OCI-LY7 (cell line): ENCODE measurements at regions not wholly inside any gene's neighbourhood (a gene's known extent, or its start where the extent isn't known, plus 50 kb on each side); places are given as distances from the start of the nearest gene placed in this dataset.

ENCODE experiments used
- BruUV-seq: library from RNA; stranded (reverse); fragments of 400-500 nt; replicated peaks from 2 replicates; lab custom pipeline; 2021; lab: Mats Ljungman, UMichigan
- CTCF ChIA-PET: fragments of 300-600 bp; sonication (Branson Sonifier 250); formaldehyde crosslinking; loops from one replicate; lab custom pipeline; 2022; ENCODE audit warnings: antibody characterized with exemption; ENCODE audit not compliant: unreplicated experiment; lab: Charles Lee
- POLR2A ChIA-PET: fragments of 300-600 bp; sonication (Branson Sonifier 250); formaldehyde crosslinking; loops from one replicate; lab custom pipeline; 2022; ENCODE audit warnings: antibody characterized with exemption; lab: Charles Lee
- DNase-seq: peaks from one replicate; pipeline ENCODE4 v3.0.0-alpha.2; 2015; ENCODE audit warnings: low spot score
- H2AFZ ChIP-seq: fragments of 200-600 bp; sonication (generic), shearing (Covaris generic); 2 replicates; pipeline ENCODE4 v1.6.1; 2014; ENCODE audit warnings: mild to moderate bottlenecking, antibody characterized with exemption, low read length, moderate library complexity
- H3K27ac ChIP-seq: fragments of 200-600 bp; sonication (generic); 2 replicates; pipeline ENCODE4 v1.5.1; 2014; ENCODE audit warnings: mixed run types, low read depth, mild to moderate bottlenecking, moderate library complexity, low read length, inconsistent platforms; ENCODE audit not compliant: poor library complexity, severe bottlenecking
- H3K36me3 ChIP-seq: fragments of 200-600 bp; sonication (generic); 2 replicates; pipeline ENCODE4 v1.6.1; 2014; ENCODE audit warnings: mild to moderate bottlenecking, antibody characterized with exemption, low read length, moderate library complexity, mixed read lengths; ENCODE audit not compliant: insufficient read depth
- H3K4me1 ChIP-seq: fragments of 200-600 bp; sonication (generic); 2 replicates; pipeline ENCODE4 v1.5.1; 2014; ENCODE audit warnings: mild to moderate bottlenecking, low read length; ENCODE audit not compliant: insufficient read depth, poor library complexity, severe bottlenecking
- H3K4me2 ChIP-seq: fragments of 200-600 bp; sonication (generic); 2 replicates; pipeline ENCODE4 v1.6.1; 2014; ENCODE audit warnings: mild to moderate bottlenecking, low read length
- H3K4me3 ChIP-seq: fragments of 200-600 bp; sonication (generic); 2 replicates; pipeline ENCODE4 v1.5.1; 2014; ENCODE audit warnings: mild to moderate bottlenecking, low read depth, low read length; ENCODE audit not compliant: poor library complexity, severe bottlenecking
- H3K79me2 ChIP-seq: fragments of 200-600 bp; sonication (generic); 2 replicates; pipeline ENCODE4 v1.6.1; 2016; ENCODE audit warnings: low read depth, mild to moderate bottlenecking, low read length, moderate library complexity, mixed read lengths; ENCODE audit not compliant: insufficient read depth
- H3K9me2 ChIP-seq: fragments of 200-600 bp; sonication (generic); 2 replicates; pipeline ENCODE4 v1.6.1; 2016; ENCODE audit warnings: mild to moderate bottlenecking, low read length, mixed read lengths; ENCODE audit not compliant: insufficient read depth
- H3K9me3 ChIP-seq: fragments of 200-600 bp; sonication (generic); 2 replicates; pipeline ENCODE4 v1.6.1; 2014; ENCODE audit warnings: mild to moderate bottlenecking, mixed run types, low read length, mixed read lengths
- H4K20me1 ChIP-seq: fragments of 200-600 bp; sonication (generic); 2 replicates; pipeline ENCODE4 v1.6.1; 2014; ENCODE audit warnings: mild to moderate bottlenecking, antibody characterized with exemption, low read length, moderate library complexity, mixed read lengths; ENCODE audit not compliant: insufficient read depth
- EZH2phosphoT487 ChIP-seq: fragments of 200-600 bp; sonication (generic); IDR thresholded peaks from 2 replicates; pipeline ENCODE4 v1.6.1; 2018; ENCODE audit warnings: low read depth, borderline replicate concordance, mild to moderate bottlenecking, mixed run types, antibody characterized with exemption, low read length, moderate library complexity, mixed read lengths
- intact Hi-C: fragments of 100-400 bp; cut with micrococcal nuclease; formaldehyde crosslinking; loops from one replicate; pipeline ENCODE4 v1.10.0; 2022; ENCODE audit not compliant: unreplicated experiment
- TF ChIP-seq, protein P1 (sequence below): fragments of 200-600 bp; sonication (generic); conservative IDR thresholded peaks from 2 replicates; pipeline ENCODE4 v1.5.1; 2014; ENCODE audit warnings: mild to moderate bottlenecking, antibody characterized with exemption, low read length, moderate library complexity, mixed read lengths

DNA sequence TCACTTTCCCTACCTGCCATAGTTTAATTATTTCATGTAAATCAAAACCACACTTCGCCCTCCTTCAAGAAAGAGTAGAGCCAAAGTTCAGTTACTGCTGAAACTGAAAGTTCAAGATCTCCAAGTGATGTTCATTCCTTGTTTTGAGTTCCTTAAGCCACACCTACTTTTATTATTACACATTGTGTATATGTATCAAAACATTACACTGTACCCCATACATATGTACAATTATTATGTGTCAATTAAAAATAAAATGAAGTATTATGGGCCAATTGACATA, 892.3 kb upstream of the NDST4 start:
- CTCF ChIA-PET: no interaction called here

DNA sequence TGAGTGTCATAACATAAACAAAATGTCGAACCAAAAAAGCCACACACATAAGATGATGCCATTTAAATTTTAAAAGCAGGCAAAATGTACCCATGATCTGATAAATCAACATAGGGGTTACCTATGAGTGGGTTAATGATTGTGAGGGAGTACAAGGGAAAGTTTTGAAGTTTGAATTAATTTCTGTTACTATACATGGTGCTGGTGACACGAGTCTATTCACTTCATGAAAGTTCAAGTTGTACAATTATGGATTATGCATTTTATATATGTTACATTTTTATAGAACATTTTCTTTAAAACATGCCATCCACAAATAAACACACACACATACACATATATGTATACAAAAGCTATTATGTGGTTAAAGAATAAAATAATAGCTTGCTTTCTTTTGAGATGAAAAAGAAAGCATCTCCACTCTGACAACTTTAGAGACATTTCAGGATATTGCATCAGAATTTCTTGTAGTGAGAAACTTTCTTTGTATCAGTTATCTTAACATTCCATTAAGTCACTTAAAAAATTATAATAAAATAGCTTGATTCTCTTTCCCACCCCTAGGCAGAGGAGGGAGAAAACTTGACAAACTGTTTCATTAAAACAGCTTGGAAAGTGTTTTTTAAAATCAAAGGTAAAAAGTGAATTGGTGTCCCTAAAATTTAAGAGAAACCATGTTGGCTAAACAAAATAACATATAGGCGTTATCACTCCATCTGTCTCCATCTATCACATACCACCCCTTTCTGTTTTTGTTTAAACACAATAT, 891.8 kb upstream of the NDST4 start:
- no peaks in the 10 kb centered on the region for H3K9me3 ChIP-seq
- ChIA-PET POLR2A (no interaction called here), CTCF (no interaction called here)
- no TSS peak for BruUV-seq
- H2AFZ ChIP-seq: 0 out of 2 replicates have a peak overlapping the region, but pooled peaks have one; percentile 5
- no peak overlapping the region for H3K4me2 ChIP-seq
- no peaks in the 10 kb centered on the region for H3K36me3 ChIP-seq
- H3K4me1 ChIP-seq: no peaks in the 10 kb centered on the region
- H3K4me3 ChIP-seq: no peak overlapping the region
- DNase-seq: peak; percentile 22
- TF ChIP-seq, protein P1, sequence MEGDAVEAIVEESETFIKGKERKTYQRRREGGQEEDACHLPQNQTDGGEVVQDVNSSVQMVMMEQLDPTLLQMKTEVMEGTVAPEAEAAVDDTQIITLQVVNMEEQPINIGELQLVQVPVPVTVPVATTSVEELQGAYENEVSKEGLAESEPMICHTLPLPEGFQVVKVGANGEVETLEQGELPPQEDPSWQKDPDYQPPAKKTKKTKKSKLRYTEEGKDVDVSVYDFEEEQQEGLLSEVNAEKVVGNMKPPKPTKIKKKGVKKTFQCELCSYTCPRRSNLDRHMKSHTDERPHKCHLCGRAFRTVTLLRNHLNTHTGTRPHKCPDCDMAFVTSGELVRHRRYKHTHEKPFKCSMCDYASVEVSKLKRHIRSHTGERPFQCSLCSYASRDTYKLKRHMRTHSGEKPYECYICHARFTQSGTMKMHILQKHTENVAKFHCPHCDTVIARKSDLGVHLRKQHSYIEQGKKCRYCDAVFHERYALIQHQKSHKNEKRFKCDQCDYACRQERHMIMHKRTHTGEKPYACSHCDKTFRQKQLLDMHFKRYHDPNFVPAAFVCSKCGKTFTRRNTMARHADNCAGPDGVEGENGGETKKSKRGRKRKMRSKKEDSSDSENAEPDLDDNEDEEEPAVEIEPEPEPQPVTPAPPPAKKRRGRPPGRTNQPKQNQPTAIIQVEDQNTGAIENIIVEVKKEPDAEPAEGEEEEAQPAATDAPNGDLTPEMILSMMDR: no peak
- TF ChIP-seq EZH2phosphoT487: no peak
- H3K79me2 ChIP-seq: no peaks in the 10 kb centered on the region
- H4K20me1 ChIP-seq: no peaks in the 10 kb centered on the region
- no peaks in the 10 kb centered on the region for H3K9me2 ChIP-seq
- intact Hi-C loops: no loop called here
- H3K27ac ChIP-seq: no peak overlapping the region

More for the DNA sequence above, 892.3 kb upstream of the NDST4 start:
- 0 out of 2 replicates have a peak overlapping the region, but pooled peaks have one; percentile 5 for H2AFZ ChIP-seq
- POLR2A ChIA-PET: no interaction called here
- BruUV-seq: no TSS peak
- no peaks in the 10 kb centered on the region for H3K4me1 ChIP-seq
- no peak for DNase-seq
- no peaks in the 10 kb centered on the region for H3K9me3 ChIP-seq
- H3K9me2 ChIP-seq: no peaks in the 10 kb centered on the region
- TF ChIP-seq EZH2phosphoT487: no peak
- TF ChIP-seq, protein P1: no peak
- intact Hi-C loops: no loop called here
- no peak overlapping the region for H3K4me2 ChIP-seq
- no peaks in the 10 kb centered on the region for H3K36me3 ChIP-seq
- no peaks in the 10 kb centered on the region for H3K79me2 ChIP-seq
- no peak overlapping the region for H3K4me3 ChIP-seq
- H3K27ac ChIP-seq: no peak overlapping the region
- no peaks in the 10 kb centered on the region for H4K20me1 ChIP-seq

DNA sequence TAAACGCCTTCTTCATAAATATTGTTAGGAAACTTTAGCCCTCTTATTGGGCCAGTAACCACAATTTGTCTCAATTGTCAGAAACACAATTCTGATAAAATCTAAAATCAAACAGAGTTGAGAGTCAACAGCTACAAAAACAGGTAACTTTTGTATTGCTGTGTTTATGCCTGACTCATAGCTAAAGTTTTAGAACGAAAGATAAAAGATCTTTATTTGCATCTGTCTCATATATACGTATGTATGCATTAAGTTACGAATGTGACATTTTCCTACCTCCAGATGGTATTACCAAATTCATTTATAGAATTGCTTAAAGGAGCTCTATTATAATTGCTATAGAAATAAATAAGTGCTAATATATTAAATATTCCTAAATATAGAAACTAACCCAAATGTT, 887.9 kb upstream of the NDST4 start:
- DNase-seq: no peak
- intact Hi-C loops: no loop called here
- no peaks in the 10 kb centered on the region for H4K20me1 ChIP-seq
- H2AFZ ChIP-seq: no peak overlapping the region
- no peak overlapping the region for H3K4me2 ChIP-seq
- no peaks in the 10 kb centered on the region for H3K9me3 ChIP-seq
- H3K4me3 ChIP-seq: no peak overlapping the region
- no peaks in the 10 kb centered on the region for H3K4me1 ChIP-seq
- CTCF ChIA-PET: no interaction called here
- no peaks in the 10 kb centered on the region for H3K36me3 ChIP-seq
- no TSS peak for BruUV-seq
- H3K27ac ChIP-seq: no peak overlapping the region
- POLR2A ChIA-PET: interaction anchor here (0.7 to 1.6 kb wide), 2 partner anchors 9 to 178 kb away, joined by 3 to 5 read pairs; no protein-coding TSS in a partner anchor
- H3K9me2 ChIP-seq: no peaks in the 10 kb centered on the region
- no peaks in the 10 kb centered on the region for H3K79me2 ChIP-seq
- no peak for TF ChIP-seq EZH2phosphoT487
- TF ChIP-seq, protein P1: no peak
